Ectodermal cell (in vitro differentiated cells): ENCODE measurements at regions not wholly inside any gene's neighbourhood (a gene's known extent, or its start where the extent isn't known, plus 50 kb on each side); places are given as distances from the start of the nearest gene placed in this dataset.
"Not testable (repeated sequence)": the region's sequence is repeated elsewhere in the genome, so short reads cannot be mapped to it uniquely, and the experiment has no call there.

Experiments used
- H3K27ac ChIP-seq: 2 replicates; pipeline ENCODE4 v1.7.0; 2013; ENCODE audit warnings: mild to moderate bottlenecking, low read depth, low read length; ENCODE audit not compliant: insufficient read depth, poor library complexity, severe bottlenecking
- H3K27me3 ChIP-seq: 2 replicates; pipeline ENCODE4 v1.7.0; 2013; ENCODE audit warnings: mild to moderate bottlenecking, low read length; ENCODE audit not compliant: insufficient read depth, control insufficient read depth, poor library complexity, severe bottlenecking
- H3K36me3 ChIP-seq: one replicate; pipeline ENCODE4 v1.7.0; 2013; ENCODE audit warnings: low read length; ENCODE audit not compliant: control insufficient read depth, insufficient read depth
- H3K4me1 ChIP-seq: one replicate; pipeline ENCODE4 v1.7.0; 2013; ENCODE audit warnings: low read length; ENCODE audit not compliant: control insufficient read depth, insufficient read depth
- H3K4me3 ChIP-seq: 2 replicates; pipeline ENCODE4 v1.7.0; 2013; ENCODE audit warnings: low read depth, low read length, control low read depth; ENCODE audit not compliant: insufficient read depth
- H3K9me3 ChIP-seq: 2 replicates; pipeline ENCODE4 v1.7.0; 2013; ENCODE audit warnings: mild to moderate bottlenecking, low read length, moderate library complexity; ENCODE audit not compliant: control insufficient read depth
- whole genome bisulfite sequencing, 2 experiments: methylation state at CpG; one replicate each; pipeline ENCODE4 v1.1.7; 2013; ENCODE audit warnings: missing lambda C conversion rate in 2 of 2; 5-methylcytosine and 5-hydroxymethylcytosine counted together

- Histone ChIP-seq H3K9me3 (no peaks in the 10 kb centered on the region), H3K27me3 (no peaks in the 10 kb centered on the region), H3K4me3 (no peak overlapping the region), H3K27ac (no peak overlapping the region), H3K4me1 (peaks cover 6% of the 10 kb centered on the region), H3K36me3 (no peaks in the 10 kb centered on the region)
- WGBS, 2 experiments: 86 to 94% methylated on average over 6 of the region's 6 CpGs
Observed at GRCh38 chr15:62648954-62649353, 393.6 kb upstream of the TPM1 start.

DNA sequence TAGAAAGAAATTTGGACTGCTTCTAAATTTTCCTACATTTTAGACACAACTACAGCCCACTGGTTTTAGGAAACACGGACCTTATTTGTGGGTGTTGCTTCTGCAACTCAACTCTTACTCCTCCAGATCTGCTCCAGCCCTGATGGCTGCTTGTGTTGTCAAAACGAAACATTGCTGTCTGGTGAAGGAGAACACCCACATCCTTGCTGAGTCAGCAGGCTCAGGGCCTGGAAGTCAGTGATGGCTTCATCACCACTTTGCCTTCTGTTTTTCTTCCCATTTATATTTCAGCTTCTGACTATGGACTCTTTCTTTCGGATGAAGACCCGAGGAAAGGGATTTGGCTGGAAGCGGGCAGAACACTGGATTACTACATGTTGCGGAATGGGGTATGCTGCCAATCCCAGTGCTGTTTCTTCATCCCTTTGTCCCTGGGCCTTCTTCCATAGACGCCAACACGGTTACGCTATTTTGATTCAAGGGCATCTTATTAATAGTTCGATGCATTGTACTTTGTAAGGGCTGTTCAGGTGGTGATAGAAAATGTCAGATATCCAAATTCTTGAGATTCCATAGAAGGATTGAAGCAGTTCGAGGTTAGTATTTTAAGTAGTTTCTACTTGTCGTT is 392.6 kb upstream of the TPM1 start:
- Histone ChIP-seq H3K27ac (no peak overlapping the region), H3K36me3 (no peaks in the 10 kb centered on the region), H3K9me3 (no peaks in the 10 kb centered on the region), H3K27me3 (no peaks in the 10 kb centered on the region), H3K4me1 (no peaks in the 10 kb centered on the region), H3K4me3 (no peak overlapping the region)
- 94 to 95% methylated on average over 12 of the region's 12 CpGs for WGBS, 2 experiments

DNA sequence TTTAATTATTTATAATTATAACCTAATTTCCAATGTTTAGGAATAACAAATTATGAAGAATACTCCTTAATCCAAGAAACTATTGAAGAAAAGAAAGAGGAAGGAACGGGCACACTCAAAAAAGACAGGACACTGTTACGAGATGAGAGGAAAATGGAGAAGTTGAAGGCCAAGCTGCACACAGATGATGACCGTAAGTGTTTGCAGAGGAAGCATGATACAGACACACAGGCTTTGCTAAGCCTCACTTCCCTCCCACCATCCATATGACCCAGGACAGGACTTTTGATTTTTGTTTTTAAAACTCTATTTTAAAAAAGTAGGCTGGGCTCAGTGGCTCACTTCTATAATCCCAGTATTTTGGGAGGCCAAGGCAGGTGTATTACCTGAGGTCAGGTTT is 389.4 kb upstream of the TPM1 start:
- no peak overlapping the region for H3K4me3 ChIP-seq
- WGBS, 2 experiments: 87 to 100% methylated on average over 3 of the region's 3 CpGs
- H3K9me3 ChIP-seq: no peaks in the 10 kb centered on the region
- no peak overlapping the region for H3K27ac ChIP-seq
- no peaks in the 10 kb centered on the region for H3K36me3 ChIP-seq
- H3K4me1 ChIP-seq: no peaks in the 10 kb centered on the region
- H3K27me3 ChIP-seq: no peaks in the 10 kb centered on the region

DNA sequence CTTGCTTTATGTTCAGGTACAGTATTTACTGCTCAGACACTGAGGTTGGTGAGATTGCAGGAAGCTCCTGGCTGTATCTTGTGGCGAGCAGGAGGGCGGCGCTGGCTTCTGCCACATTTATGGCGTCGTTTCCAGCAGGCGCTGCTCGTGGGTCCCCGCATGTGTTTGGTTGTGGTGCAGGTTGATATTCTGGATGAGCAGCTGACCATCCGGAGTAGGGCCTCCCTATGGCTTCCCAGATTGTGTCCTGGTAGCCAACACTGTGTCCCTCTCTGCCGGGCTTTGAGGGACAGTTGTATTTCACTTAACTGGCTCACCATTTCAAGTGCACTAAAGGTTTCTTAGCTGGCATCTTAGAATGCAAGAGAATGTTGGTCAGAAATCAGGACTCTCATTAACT is 386.5 kb upstream of the TPM1 start:
- H3K9me3 ChIP-seq: no peaks in the 10 kb centered on the region
- no peak overlapping the region for H3K4me3 ChIP-seq
- no peaks in the 10 kb centered on the region for H3K27me3 ChIP-seq
- no peak overlapping the region for H3K27ac ChIP-seq
- 94% methylated on average over 10 of the region's 10 CpGs for WGBS, 2 experiments
- no peaks in the 10 kb centered on the region for H3K36me3 ChIP-seq
- no peaks in the 10 kb centered on the region for H3K4me1 ChIP-seq

- 93 to 94% methylated on average over 7 of the region's 7 CpGs for WGBS, 2 experiments
- not testable (repeated sequence) for H3K4me3 ChIP-seq, H3K36me3 ChIP-seq, H3K27ac ChIP-seq, H3K4me1 ChIP-seq, H3K9me3 ChIP-seq, H3K27me3 ChIP-seq
Observed at GRCh38 chr15:62657501-62657900, 385.0 kb upstream of the TPM1 start.

DNA sequence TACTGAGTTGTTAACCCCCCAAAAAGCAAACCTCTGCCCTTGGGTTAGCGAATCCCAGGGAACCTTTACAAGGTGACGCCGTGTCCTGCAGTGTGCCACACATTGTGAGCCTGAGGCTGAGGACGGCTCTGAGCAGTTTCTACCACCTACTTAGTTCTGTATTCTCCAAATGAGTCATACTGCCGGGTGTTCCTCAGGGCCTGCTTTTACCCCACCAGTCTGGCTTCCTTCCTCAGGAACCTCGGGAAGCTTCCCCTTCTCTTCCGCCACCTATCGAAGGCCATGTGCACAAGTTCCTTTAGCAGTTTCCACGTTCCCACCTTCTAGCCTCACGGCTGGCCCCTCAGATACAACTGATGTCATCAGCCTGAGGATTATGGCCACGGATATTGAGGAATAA is 384.0 kb upstream of the TPM1 start:
- Histone ChIP-seq H3K9me3 (no peaks in the 10 kb centered on the region), H3K27me3 (no peaks in the 10 kb centered on the region), H3K27ac (no peak overlapping the region), H3K4me1 (no peaks in the 10 kb centered on the region), H3K36me3 (no peaks in the 10 kb centered on the region), H3K4me3 (no peak overlapping the region)
- WGBS, 2 experiments: 86 to 88% methylated on average over 11 of the region's 11 CpGs

DNA sequence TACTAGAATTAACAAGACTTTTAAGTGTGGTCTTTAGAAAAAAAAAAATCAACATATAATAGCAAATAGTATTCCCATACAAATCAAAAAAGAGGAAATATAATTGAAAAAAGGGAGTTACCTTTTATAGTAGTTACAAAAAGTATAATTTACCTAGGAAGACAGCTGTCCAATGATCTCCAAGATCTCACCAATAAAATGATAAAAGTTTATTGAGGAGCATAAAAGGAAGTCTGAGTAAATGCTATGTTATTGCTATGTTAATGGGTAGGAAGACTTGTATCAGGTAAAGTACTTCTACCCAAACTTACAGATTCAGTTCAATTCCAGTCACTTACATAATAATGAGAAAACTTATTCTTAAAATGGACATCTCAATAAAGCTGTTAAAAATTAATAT is 379.0 kb upstream of the TPM1 start:
- H3K27ac ChIP-seq: no peak overlapping the region
- no peaks in the 10 kb centered on the region for H3K9me3 ChIP-seq
- H3K4me3 ChIP-seq: no peak overlapping the region
- no peaks in the 10 kb centered on the region for H3K27me3 ChIP-seq
- H3K36me3 ChIP-seq: no peaks in the 10 kb centered on the region
- H3K4me1 ChIP-seq: no peaks in the 10 kb centered on the region

- Histone ChIP-seq H3K4me3 (no peak overlapping the region), H3K9me3 (no peaks in the 10 kb centered on the region), H3K36me3 (no peaks in the 10 kb centered on the region), H3K27me3 (no peaks in the 10 kb centered on the region), H3K27ac (no peak overlapping the region), H3K4me1 (no peaks in the 10 kb centered on the region)
- 90 to 92% methylated on average over 4 of the region's 4 CpGs for WGBS, 2 experiments
Observed at GRCh38 chr15:62665449-62665848, 377.1 kb upstream of the TPM1 start.

- Histone ChIP-seq H3K27me3 (no peaks in the 10 kb centered on the region), H3K27ac (no peak overlapping the region), H3K9me3 (peaks cover 2% of the 10 kb centered on the region), H3K4me1 (no peaks in the 10 kb centered on the region), H3K36me3 (no peaks in the 10 kb centered on the region), H3K4me3 (no peak overlapping the region)
- 95% methylated on average over 4 of the region's 4 CpGs for WGBS, 2 experiments
Observed at GRCh38 chr15:62666046-62666445, 376.5 kb upstream of the TPM1 start.

DNA sequence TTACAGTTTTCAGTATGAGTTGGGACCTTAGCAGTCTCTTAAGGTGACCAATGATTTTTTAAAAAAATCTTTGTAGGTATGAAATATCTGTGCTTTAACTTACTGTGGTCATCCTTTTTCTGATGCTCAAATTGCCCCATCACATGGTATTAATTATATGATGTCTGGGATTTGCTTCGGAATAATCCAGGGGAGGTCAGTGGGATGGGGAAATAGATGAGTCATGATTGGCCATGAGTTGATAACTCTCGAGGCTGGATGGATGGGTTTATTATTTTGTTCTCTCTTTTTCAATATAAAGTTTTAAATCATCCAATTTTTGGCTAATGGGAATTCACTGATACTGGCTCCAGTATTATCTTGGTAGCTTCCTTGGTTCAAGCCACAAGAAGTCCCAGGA is 370.3 kb upstream of the TPM1 start:
- H3K27me3 ChIP-seq: no peaks in the 10 kb centered on the region
- H3K4me1 ChIP-seq: no peaks in the 10 kb centered on the region
- peaks cover 2% of the 10 kb centered on the region for H3K9me3 ChIP-seq
- no peaks in the 10 kb centered on the region for H3K36me3 ChIP-seq
- 100% methylated on average over 1 to 2 of the region's 2 CpGs for WGBS, 2 experiments
- H3K4me3 ChIP-seq: no peak overlapping the region
- H3K27ac ChIP-seq: no peak overlapping the region

DNA sequence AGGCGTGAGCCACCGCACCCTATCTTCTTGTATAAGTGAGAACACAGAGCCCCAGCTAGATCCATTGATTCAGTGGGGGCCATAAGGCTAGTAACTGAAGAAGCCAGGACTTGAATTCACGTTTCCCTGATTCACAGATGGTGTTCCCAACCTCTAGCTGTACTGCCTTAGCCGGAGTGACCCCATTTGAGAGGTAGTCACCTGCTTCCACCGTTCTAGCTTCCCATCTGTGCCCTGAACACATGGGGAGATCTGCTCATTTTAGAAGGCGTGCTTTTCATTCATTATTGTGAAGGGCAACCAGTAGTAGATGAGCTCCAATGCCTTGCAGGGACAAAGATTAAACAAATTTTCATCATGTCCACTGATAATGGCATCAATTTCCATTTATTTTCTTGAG is 365.7 kb upstream of the TPM1 start:
- H3K27ac ChIP-seq: no peak overlapping the region
- H3K4me3 ChIP-seq: no peak overlapping the region
- H3K27me3 ChIP-seq: no peaks in the 10 kb centered on the region
- 93% methylated on average over 6 of the region's 6 CpGs for WGBS, 2 experiments
- H3K9me3 ChIP-seq: no peaks in the 10 kb centered on the region
- no peaks in the 10 kb centered on the region for H3K36me3 ChIP-seq
- no peaks in the 10 kb centered on the region for H3K4me1 ChIP-seq
